ENCODE measurements at regions not wholly inside any gene's neighbourhood (a gene's known extent, or its start where the extent isn't known, plus 50 kb on each side); places are given as distances from the start of the nearest gene placed in this dataset.

GRCh38 chr2:7424481-7424880 lies 507.3 kb downstream of the RNF144A start:
- H3K27me3 ChIP-seq (ENCODE audit: insufficient read depth, low read length) = peaks cover 53% of the 10 kb centered on the region
- H3K36me3 ChIP-seq (ENCODE audit: control insufficient read depth in 1 of 2, insufficient read depth in 2 of 2, low read length in 2 of 2) = no peaks in the 10 kb centered on the region
- no peaks in the 10 kb centered on the region for H4K20me1 ChIP-seq (ENCODE audit: insufficient read depth)
- RAD21 ChIA-PET (ENCODE audit: low non-redundant PET in 1 of 2, low total read pairs in 2 of 2, uncharacterized antibody in 2 of 2, unreplicated experiment in 2 of 2) = no interaction called here
- POLR2A ChIA-PET = no interaction called here
- H2AFZ ChIP-seq (ENCODE audit: low read depth, low read length, poor library complexity, severe bottlenecking) = no peak overlapping the region
- intact Hi-C loops (cut with micrococcal nuclease) = no loop called here
- no TSS peak for BruUV-seq (replicated peaks)
- TF ChIP-seq ATF3 (IDR thresholded peaks at IDR 0.05) = no peak
- TF ChIP-seq SP1 (IDR thresholded peaks at IDR 0.05; ENCODE audit: low read depth) = no peak
- no peak for TF ChIP-seq YY1 (IDR thresholded peaks at IDR 0.05; ENCODE audit: extremely low read depth, insufficient replicate concordance, low read depth, low read length)
- no peak for TF ChIP-seq ELF1 (IDR thresholded peaks at IDR 0.05; ENCODE audit: borderline replicate concordance, low read depth)
- no peak for TF ChIP-seq RAD21 (IDR thresholded peaks at IDR 0.05; ENCODE audit: low read depth)
- TF ChIP-seq, protein P1, sequence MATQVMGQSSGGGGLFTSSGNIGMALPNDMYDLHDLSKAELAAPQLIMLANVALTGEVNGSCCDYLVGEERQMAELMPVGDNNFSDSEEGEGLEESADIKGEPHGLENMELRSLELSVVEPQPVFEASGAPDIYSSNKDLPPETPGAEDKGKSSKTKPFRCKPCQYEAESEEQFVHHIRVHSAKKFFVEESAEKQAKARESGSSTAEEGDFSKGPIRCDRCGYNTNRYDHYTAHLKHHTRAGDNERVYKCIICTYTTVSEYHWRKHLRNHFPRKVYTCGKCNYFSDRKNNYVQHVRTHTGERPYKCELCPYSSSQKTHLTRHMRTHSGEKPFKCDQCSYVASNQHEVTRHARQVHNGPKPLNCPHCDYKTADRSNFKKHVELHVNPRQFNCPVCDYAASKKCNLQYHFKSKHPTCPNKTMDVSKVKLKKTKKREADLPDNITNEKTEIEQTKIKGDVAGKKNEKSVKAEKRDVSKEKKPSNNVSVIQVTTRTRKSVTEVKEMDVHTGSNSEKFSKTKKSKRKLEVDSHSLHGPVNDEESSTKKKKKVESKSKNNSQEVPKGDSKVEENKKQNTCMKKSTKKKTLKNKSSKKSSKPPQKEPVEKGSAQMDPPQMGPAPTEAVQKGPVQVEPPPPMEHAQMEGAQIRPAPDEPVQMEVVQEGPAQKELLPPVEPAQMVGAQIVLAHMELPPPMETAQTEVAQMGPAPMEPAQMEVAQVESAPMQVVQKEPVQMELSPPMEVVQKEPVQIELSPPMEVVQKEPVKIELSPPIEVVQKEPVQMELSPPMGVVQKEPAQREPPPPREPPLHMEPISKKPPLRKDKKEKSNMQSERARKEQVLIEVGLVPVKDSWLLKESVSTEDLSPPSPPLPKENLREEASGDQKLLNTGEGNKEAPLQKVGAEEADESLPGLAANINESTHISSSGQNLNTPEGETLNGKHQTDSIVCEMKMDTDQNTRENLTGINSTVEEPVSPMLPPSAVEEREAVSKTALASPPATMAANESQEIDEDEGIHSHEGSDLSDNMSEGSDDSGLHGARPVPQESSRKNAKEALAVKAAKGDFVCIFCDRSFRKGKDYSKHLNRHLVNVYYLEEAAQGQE (IDR thresholded peaks at IDR 0.05; ENCODE audit: low read depth) = no peak
- no peak for TF ChIP-seq ZFX (IDR thresholded peaks at IDR 0.05)
- no peak for TF ChIP-seq POLR2A (IDR thresholded peaks at IDR 0.05; ENCODE audit: borderline replicate concordance, extremely low read depth, insufficient read depth, insufficient read length)
- no peak for TF ChIP-seq ZNF274 (IDR thresholded peaks at IDR 0.05; ENCODE audit: low read depth, low read length)
- no peak overlapping the region for H3K27ac ChIP-seq (ENCODE audit: low read depth, low read length)
- no peak overlapping the region for H3K9ac ChIP-seq (ENCODE audit: low read length)
- no peaks in the 10 kb centered on the region for H3K9me3 ChIP-seq (ENCODE audit: control insufficient read depth in 1 of 2, insufficient read depth in 1 of 2, low read depth in 1 of 2, low read length in 2 of 2)
- CTCF ChIA-PET = no interaction called here
- H3K9me2 ChIP-seq (ENCODE audit: insufficient read depth) = no peaks in the 10 kb centered on the region
- ATAC-seq = no peak
- H3K4me3 ChIP-seq (replicated peaks in 1 of 2; ENCODE audit: low read depth in 1 of 2, low read length in 2 of 2) = no peak overlapping the region
- H3K4me2 ChIP-seq (ENCODE audit: low read length) = no peak overlapping the region
- no peak for DNase-seq (ENCODE audit: low read depth, low spot score)
- H3K79me2 ChIP-seq (ENCODE audit: insufficient read depth, low read length) = no peaks in the 10 kb centered on the region
- no peaks in the 10 kb centered on the region for H3K4me1 ChIP-seq (ENCODE audit: control insufficient read depth in 1 of 2, insufficient read depth in 2 of 2, low read length in 2 of 2)
